AG04449 (cell line): ENCODE measurements at regions not wholly inside any gene's neighbourhood (a gene's known extent, or its start where the extent isn't known, plus 50 kb on each side); places are given as distances from the start of the nearest gene placed in this dataset.

Source experiments
- CTCF ChIA-PET: fragments of 350-600 bp; formaldehyde crosslinking; extraction: SDS; loops from one replicate; lab custom pipeline; 2021; ENCODE audit warnings: antibody characterized with exemption; lab: Yijun Ruan, JAX
- POLR2A ChIA-PET: fragments of 400-600, 350-600 bp; formaldehyde crosslinking; extraction: SDS; loops from one replicate; lab custom pipeline; 2020; ENCODE audit warnings: antibody characterized with exemption, inconsistent platforms; lab: Yijun Ruan, JAX
- DNase-seq: peaks from one replicate; pipeline ENCODE4 v3.0.0-alpha.2; 2010; ENCODE audit warnings: low read depth, low spot score
- H3K4me3 ChIP-seq: 2 replicates; pipeline ENCODE4 v1.5.1; 2011; ENCODE audit warnings: low read depth, mild to moderate bottlenecking, control low read depth, low read length
- TF ChIP-seq, protein P1 (sequence below): IDR thresholded peaks from one replicate; pipeline ENCODE4 v1.5.1; 2011; ENCODE audit warnings: mild to moderate bottlenecking, moderate library complexity, low read length, control low read depth, inconsistent platforms; ENCODE audit not compliant: insufficient read depth; ENCODE audit errors: missing control alignments

DNA sequence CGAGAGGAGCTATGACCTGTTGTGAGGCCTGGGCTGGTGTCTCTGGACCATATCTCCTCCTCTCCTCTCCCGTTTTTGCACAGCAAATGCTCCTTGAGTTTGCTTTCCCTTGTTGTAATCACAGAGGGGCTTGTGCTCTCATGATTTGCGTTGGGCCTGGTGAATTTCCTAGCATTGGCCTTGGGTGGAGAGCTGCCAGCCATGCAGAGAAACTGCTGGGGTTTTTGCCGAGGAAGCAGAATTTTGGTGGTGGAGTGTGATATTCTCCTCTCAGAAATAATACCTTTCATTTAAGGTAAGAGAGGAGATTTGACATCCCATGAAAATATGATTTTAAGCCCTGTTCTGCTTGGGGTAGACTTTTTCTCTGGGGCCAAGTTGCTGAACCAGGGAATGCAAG lies 175.7 kb upstream of the CADM1 start:
- DNase-seq, result no peak
- ChIA-PET POLR2A (no interaction called here), CTCF (interaction anchor here (1.1 to 1.2 kb wide), 2 partner anchors 14 to 355 kb away, joined by 3 read pairs; no protein-coding TSS in a partner anchor)
- TF ChIP-seq, protein P1, sequence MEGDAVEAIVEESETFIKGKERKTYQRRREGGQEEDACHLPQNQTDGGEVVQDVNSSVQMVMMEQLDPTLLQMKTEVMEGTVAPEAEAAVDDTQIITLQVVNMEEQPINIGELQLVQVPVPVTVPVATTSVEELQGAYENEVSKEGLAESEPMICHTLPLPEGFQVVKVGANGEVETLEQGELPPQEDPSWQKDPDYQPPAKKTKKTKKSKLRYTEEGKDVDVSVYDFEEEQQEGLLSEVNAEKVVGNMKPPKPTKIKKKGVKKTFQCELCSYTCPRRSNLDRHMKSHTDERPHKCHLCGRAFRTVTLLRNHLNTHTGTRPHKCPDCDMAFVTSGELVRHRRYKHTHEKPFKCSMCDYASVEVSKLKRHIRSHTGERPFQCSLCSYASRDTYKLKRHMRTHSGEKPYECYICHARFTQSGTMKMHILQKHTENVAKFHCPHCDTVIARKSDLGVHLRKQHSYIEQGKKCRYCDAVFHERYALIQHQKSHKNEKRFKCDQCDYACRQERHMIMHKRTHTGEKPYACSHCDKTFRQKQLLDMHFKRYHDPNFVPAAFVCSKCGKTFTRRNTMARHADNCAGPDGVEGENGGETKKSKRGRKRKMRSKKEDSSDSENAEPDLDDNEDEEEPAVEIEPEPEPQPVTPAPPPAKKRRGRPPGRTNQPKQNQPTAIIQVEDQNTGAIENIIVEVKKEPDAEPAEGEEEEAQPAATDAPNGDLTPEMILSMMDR, result no peak
- H3K4me3 ChIP-seq, result no peak overlapping the region

DNA sequence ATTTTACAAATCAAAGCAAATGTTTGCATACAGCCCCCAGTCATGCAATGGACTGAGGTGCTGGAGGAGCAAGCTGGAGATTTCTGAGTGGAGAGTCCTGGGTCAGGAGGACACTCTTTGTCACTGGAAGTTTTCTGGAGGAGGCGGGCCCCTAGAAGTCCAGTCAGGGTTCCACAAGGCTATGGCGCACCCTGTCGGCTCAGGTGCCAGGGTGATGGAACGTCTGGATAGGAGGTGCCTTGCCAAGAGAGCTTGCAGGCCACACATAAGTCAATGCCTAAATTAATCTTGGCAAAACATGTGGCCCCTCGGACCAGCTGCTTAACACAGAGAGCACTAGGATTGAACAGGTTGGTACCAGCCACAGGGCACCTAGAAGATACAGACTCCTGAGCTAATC lies 174.7 kb upstream of the CADM1 start:
- TF ChIP-seq, protein P1, result no peak
- DNase-seq, result no peak
- POLR2A ChIA-PET, result no interaction called here
- CTCF ChIA-PET, result interaction anchor here (1.0 to 1.8 kb wide), 3 partner anchors 13 to 344 kb away, joined by 3 to 4 read pairs (median 3); no protein-coding TSS in a partner anchor
- H3K4me3 ChIP-seq, result no peak overlapping the region

DNA sequence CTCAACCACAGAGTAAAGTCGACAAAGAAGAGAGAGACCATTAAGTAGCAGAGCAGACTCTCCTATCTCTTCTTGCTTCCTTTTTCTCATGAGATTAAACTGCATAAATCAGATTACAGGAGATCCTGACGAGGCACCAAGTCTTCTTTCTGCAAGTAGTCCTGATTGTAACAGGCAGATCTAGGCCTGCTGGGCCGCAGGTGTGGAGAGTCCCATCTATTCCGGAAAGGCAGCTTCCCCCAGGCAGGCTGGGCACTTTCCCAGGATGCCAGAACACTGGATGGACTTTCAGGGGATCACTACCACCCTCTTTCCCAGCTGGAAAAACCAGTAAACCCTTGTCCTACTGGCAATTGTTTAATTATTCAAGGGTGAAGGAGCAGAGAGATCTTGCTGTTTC lies 173.0 kb upstream of the CADM1 start:
- ChIA-PET POLR2A (interaction anchor here (0.7 kb wide), 1 partner anchor 17 kb away, joined by 3 read pairs; no protein-coding TSS in a partner anchor), CTCF (interaction anchor here (0.7 to 1.3 kb wide), 2 partner anchors 17 to 343 kb away, joined by 3 to 4 read pairs; no protein-coding TSS in a partner anchor)
- TF ChIP-seq, protein P1, result no peak
- DNase-seq, result no peak
- no peak overlapping the region for H3K4me3 ChIP-seq

DNA sequence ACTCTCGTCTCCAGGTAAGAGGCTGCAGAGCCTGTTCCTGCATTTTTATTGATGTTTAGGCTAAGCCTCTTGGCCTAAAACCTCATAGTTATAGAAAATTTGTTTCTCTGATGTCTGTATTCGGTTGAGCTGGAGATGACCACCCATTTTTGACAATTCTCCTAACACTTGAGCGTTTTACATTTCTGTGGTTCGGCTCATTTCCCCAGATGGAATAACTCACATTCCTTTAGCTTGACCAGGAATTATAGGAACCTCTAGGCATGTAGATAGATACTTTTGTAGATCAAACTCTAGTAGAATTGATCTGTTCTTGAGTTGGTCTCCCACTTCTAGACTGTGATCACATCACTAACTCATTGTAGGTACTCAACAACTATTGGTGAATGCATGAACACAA lies 172.6 kb upstream of the CADM1 start:
- no peak for DNase-seq
- no peak overlapping the region for H3K4me3 ChIP-seq
- CTCF ChIA-PET, result interaction anchor here (0.7 to 1.3 kb wide), 2 partner anchors 17 to 342 kb away, joined by 3 to 4 read pairs; no protein-coding TSS in a partner anchor

DNA sequence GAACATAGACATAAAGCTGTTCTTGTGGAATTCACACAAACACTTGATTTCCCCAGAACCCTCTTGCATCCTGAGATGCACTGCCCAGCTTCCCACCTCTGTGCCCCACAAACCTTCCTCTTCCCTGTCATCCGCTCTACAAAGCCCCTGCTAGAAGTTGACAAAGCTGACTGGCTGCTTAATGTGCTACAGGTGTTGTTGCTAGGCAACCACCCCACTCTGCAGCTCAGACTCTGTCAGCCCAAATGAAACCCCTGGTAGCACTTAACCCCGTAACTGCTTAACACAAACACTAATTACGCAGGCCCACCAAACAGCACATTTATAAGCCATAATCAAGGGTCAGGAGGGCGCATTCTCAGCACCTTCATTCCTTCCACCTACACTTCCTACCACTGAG lies 172.0 kb upstream of the CADM1 start:
- POLR2A ChIA-PET, result no interaction called here
- CTCF ChIA-PET, result interaction anchor here (1.3 kb wide), 1 partner anchor 342 kb away, joined by 4 read pairs; no protein-coding TSS in a partner anchor
- TF ChIP-seq, protein P1, result no peak
- DNase-seq, result no peak
- H3K4me3 ChIP-seq, result no peak overlapping the region

More for the DNA sequence above, 172.6 kb upstream of the CADM1 start:
- POLR2A ChIA-PET, result interaction anchor here (0.7 kb wide), 1 partner anchor 17 kb away, joined by 3 read pairs; no protein-coding TSS in a partner anchor
- TF ChIP-seq, protein P1, result no peak

DNA sequence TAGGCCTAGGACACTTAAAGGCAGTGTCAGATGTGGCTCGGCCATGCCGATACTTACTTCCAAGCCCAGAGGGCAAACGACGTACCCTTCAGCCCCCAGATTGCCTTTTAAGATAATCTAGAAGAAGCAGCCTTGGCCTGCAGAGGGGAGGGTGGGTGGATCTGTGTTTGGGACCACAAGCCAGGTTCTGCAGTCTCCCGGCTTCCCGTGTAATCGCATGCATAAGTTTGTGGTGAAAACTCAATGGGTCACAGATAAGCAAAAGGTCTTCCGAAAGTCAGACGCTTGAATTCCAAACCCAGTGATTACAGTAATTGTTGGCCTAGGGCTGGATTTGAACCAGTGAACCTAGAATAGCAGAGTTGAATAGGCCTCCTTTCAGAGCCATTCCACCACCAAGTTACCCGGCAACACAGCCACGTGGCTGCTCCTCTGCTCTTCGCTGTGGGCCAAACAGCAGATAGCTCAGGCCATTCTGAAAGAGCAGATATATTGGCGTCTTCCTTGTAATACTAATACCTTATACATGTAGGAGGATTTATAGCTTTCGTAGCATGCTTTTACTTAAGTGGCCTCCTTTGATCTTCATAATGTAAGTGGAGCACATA lies 170.8 kb upstream of the CADM1 start:
- POLR2A ChIA-PET, result no interaction called here
- H3K4me3 ChIP-seq, result no peak overlapping the region
- TF ChIP-seq, protein P1, result no peak
- DNase-seq, result no peak
- CTCF ChIA-PET, result no interaction called here
